Endothelial cell of umbilical vein (primary cell): ENCODE measurements at regions not wholly inside any gene's neighbourhood (a gene's known extent, or its start where the extent isn't known, plus 50 kb on each side); places are given as distances from the start of the nearest gene placed in this dataset.

ENCODE experiments used
- BruUV-seq: library from RNA; stranded (reverse); fragments of 400-500 nt; replicated peaks from 2 replicates; lab custom pipeline; 2021; lab: Mats Ljungman, UMichigan
- CTCF ChIA-PET: fragments of 300-600, 350-600 bp; sonication (Branson Sonifier 250); formaldehyde crosslinking; loops from one replicate; lab custom pipeline; 2021; ENCODE audit warnings: antibody characterized with exemption, inconsistent platforms; lab: Charles Lee
- POLR2A ChIA-PET: fragments of 300-600, 350-600 bp; sonication (Branson Sonifier 250); formaldehyde crosslinking; loops from one replicate; lab custom pipeline; 2021; ENCODE audit warnings: antibody characterized with exemption, inconsistent platforms; lab: Charles Lee
- DNase-seq: peaks from one replicate; pipeline ENCODE4 v3.0.0-alpha.2; 2011; ENCODE audit warnings: low read depth, low spot score
- FAIRE-seq: peaks from 2 replicates; lab custom pipeline; 2011; peaks lifted over from hg19 to GRCh38; lab: Jason Lieb, UNC
- H2AFZ ChIP-seq: 2 replicates; pipeline ENCODE4 v1.6.0; 2012; ENCODE audit warnings: low read depth, low read length, control low read depth, inconsistent platforms
- H3K27ac ChIP-seq: 2 replicates; pipeline ENCODE4 v1.5.1; 2011; ENCODE audit warnings: low read depth, mild to moderate bottlenecking, control low read depth, low read length, moderate library complexity; ENCODE audit not compliant: insufficient read depth
- H3K27me3 ChIP-seq, 2 experiments: 2 replicates each; pipeline versions ENCODE4 v1.6.0 to v1.6.1; 2011; ENCODE audit warnings: low read length in 2 of 2, mixed read lengths in 1 of 2; ENCODE audit not compliant: control insufficient read depth in 2 of 2, insufficient read depth in 2 of 2
- H3K36me3 ChIP-seq, 2 experiments: 2 replicates in 1 of 2; 3 replicates in 1 of 2; pipeline ENCODE4 v1.5.1; 2011; ENCODE audit warnings: low read length in 2 of 2, mild to moderate bottlenecking in 1 of 2, moderate library complexity in 1 of 2; ENCODE audit not compliant: control insufficient read depth in 2 of 2, insufficient read depth in 2 of 2; ENCODE audit errors: extremely low read depth in 1 of 2
- H3K4me1 ChIP-seq: 3 replicates; pipeline ENCODE4 v1.5.1; 2011; ENCODE audit warnings: mild to moderate bottlenecking, low read length; ENCODE audit not compliant: control insufficient read depth, insufficient read depth; ENCODE audit errors: extremely low read depth
- H3K4me2 ChIP-seq: 2 replicates; pipeline ENCODE4 v1.6.1; 2011; ENCODE audit warnings: low read length, control low read depth, mixed read lengths; ENCODE audit not compliant: insufficient read depth
- H3K4me3 ChIP-seq, 3 experiments: fragments of 200-600 bp in 1 of 3; sonication (generic), shearing (Covaris generic) in 1 of 3; replicated peaks in 1 of 3; 2 replicates each; pipeline ENCODE4 v1.5.1; 2011 to 2016; ENCODE audit warnings: control low read depth in 3 of 3, low read length in 3 of 3, mild to moderate bottlenecking in 2 of 3, inconsistent platforms in 1 of 3, low read depth in 1 of 3, moderate library complexity in 1 of 3; ENCODE audit not compliant: insufficient read depth in 1 of 3
- H3K79me2 ChIP-seq: 2 replicates; pipeline ENCODE4 v1.6.0; 2012; ENCODE audit warnings: low read length, inconsistent platforms; ENCODE audit not compliant: control insufficient read depth, insufficient read depth
- H3K9ac ChIP-seq: replicated peaks from 2 replicates; pipeline ENCODE3; 2011; ENCODE audit warnings: low read length, control low read depth; ENCODE audit not compliant: insufficient read depth; ENCODE audit errors: extremely low read depth
- H3K9me1 ChIP-seq: replicated peaks from 3 replicates; pipeline ENCODE4 v1.6.0; 2011; ENCODE audit warnings: mild to moderate bottlenecking, low read length; ENCODE audit not compliant: control insufficient read depth, insufficient read depth; ENCODE audit errors: extremely low read depth
- H3K9me3 ChIP-seq: replicated peaks from 2 replicates; pipeline ENCODE4 v1.5.1; 2012; ENCODE audit warnings: low read length, inconsistent platforms; ENCODE audit not compliant: control insufficient read depth, insufficient read depth
- H4K20me1 ChIP-seq: replicated peaks from 2 replicates; pipeline ENCODE3; 2011; ENCODE audit warnings: mild to moderate bottlenecking, low read length; ENCODE audit not compliant: control insufficient read depth, insufficient read depth; ENCODE audit errors: extremely low read depth
- CTCF ChIP-seq, 2 donors: IDR thresholded peaks; 1 replicate in 1 of 2; 2 replicates in 1 of 2; pipeline ENCODE4 v1.5.1; 2011; ENCODE audit warnings: low read length in 2 of 2, mild to moderate bottlenecking in 2 of 2, moderate library complexity in 2 of 2, control low read depth in 1 of 2, inconsistent platforms in 1 of 2, low read depth in 1 of 2; ENCODE audit not compliant: insufficient read depth in 1 of 2; ENCODE audit errors: extremely low read depth in 1 of 2
- EZH2 ChIP-seq: IDR thresholded peaks from 2 replicates; pipeline ENCODE4 v1.6.1; 2012; ENCODE audit warnings: borderline replicate concordance, low read depth, mild to moderate bottlenecking, moderate library complexity, low read length, inconsistent platforms; ENCODE audit not compliant: severe bottlenecking
- FOS ChIP-seq: IDR thresholded peaks from 2 replicates; pipeline ENCODE4 v1.6.1; 2011; ENCODE audit warnings: mild to moderate bottlenecking, low read length, moderate library complexity, borderline replicate concordance; ENCODE audit not compliant: insufficient read depth
- GATA2 ChIP-seq: IDR thresholded peaks from 2 replicates; pipeline ENCODE4 v1.7.0; 2011; ENCODE audit warnings: low read depth, mild to moderate bottlenecking, moderate library complexity, mixed read lengths, low read length; ENCODE audit not compliant: insufficient read length, insufficient read depth
- JUN ChIP-seq: IDR thresholded peaks from 2 replicates; pipeline ENCODE4 v1.6.1; 2011; ENCODE audit warnings: borderline replicate concordance, low read depth; ENCODE audit not compliant: insufficient read length, insufficient read depth
- MYC ChIP-seq: IDR thresholded peaks from one replicate; pipeline ENCODE4 v1.6.1; 2011; ENCODE audit warnings: mild to moderate bottlenecking, low read depth, low read length
- POLR2A ChIP-seq: IDR thresholded peaks from 2 replicates; pipeline ENCODE4 v1.6.1; 2012; ENCODE audit warnings: low read depth, mild to moderate bottlenecking, control low read depth, low read length
- POLR2AphosphoS5 ChIP-seq: IDR thresholded peaks from 2 replicates; pipeline ENCODE4 v1.6.1; 2012; ENCODE audit warnings: low read depth, mild to moderate bottlenecking, control low read depth, low read length, moderate library complexity; ENCODE audit not compliant: insufficient read depth
- dilution Hi-C: fragments of 300-500 bp; cut with MboI; formaldehyde crosslinking; loops from one replicate; pipeline ENCODE4 v1.15.0; 2019; ENCODE audit warnings: low sequenced_read_pairs; ENCODE audit not compliant: extremely low pct_ligation_motif_present
- intact Hi-C: fragments of 100-400 bp; cut with micrococcal nuclease; formaldehyde crosslinking; loops from one replicate; pipeline ENCODE4 v1.10.0; 2022
- TF ChIP-seq, protein P1 (sequence below): IDR thresholded peaks from 2 replicates; pipeline ENCODE4 v1.6.1; 2011; ENCODE audit not compliant: insufficient read depth, insufficient read length

DNA sequence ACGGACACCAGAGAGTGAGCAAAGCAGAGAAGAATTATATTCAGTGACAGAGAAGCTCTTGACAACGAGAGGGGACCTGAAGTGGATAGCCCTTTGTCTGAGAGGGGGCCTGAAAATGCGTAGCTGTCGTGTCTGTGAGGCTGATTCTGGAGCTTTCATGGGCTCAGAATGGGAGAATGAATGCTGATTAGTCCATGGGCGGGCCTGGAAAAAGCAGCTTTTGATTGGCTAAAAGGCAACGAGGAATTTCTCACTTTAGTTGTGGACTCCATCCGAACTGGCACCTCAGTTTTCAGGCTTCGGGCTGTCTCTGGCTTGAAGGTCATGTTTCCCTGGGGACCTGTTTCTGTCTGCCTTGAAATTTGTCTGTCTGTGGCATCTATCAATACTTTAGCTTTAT is 487.1 kb downstream of the TECRL start:
- no peak overlapping the region for H3K4me2 ChIP-seq
- H3K36me3 ChIP-seq, result no peaks in the 10 kb centered on the region
- ChIA-PET CTCF (no interaction called here), POLR2A (no interaction called here)
- FAIRE-seq (no peak), DNase-seq (no peak)
- no TSS peak for BruUV-seq
- no peak overlapping the region for H3K4me3 ChIP-seq
- H3K9me1 ChIP-seq, result no peaks in the 10 kb centered on the region
- H3K9ac ChIP-seq, result no peak overlapping the region
- no peaks in the 10 kb centered on the region for H3K4me1 ChIP-seq
- no peak for TF ChIP-seq EZH2
- no peak for TF ChIP-seq CTCF (IDR thresholded peaks at IDR 0.05; ENCODE audit: extremely low read depth in 1 of 2, insufficient read depth in 1 of 2, low read depth in 1 of 2, low read length in 2 of 2)
- no peak for TF ChIP-seq POLR2AphosphoS5
- TF ChIP-seq POLR2A, result no peak
- TF ChIP-seq, protein P1, sequence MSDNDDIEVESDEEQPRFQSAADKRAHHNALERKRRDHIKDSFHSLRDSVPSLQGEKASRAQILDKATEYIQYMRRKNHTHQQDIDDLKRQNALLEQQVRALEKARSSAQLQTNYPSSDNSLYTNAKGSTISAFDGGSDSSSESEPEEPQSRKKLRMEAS, result no peak
- TF ChIP-seq GATA2, result no peak
- TF ChIP-seq JUN, result no peak
- TF ChIP-seq MYC, result no peak
- no peak for TF ChIP-seq FOS
- no peaks in the 10 kb centered on the region for H3K79me2 ChIP-seq
- H3K9me3 ChIP-seq, result peaks cover 8% of the 10 kb centered on the region
- intact Hi-C loops (no loop called here), dilution Hi-C loops (no loop called here)
- H4K20me1 ChIP-seq, result no peaks in the 10 kb centered on the region
- H3K27me3 ChIP-seq, result no peaks in the 10 kb centered on the region
- no peak overlapping the region for H3K27ac ChIP-seq
- H2AFZ ChIP-seq, result no peak overlapping the region
